KBM-7 (cell line): ENCODE measurements at regions not wholly inside any gene's neighbourhood (a gene's known extent, or its start where the extent isn't known, plus 50 kb on each side); places are given as distances from the start of the nearest gene placed in this dataset.

Experiments
- DNase-seq: peaks from one replicate; pipeline ENCODE4 v3.0.0-alpha.2; 2015
- in situ Hi-C: fragments of 300-500 bp; cut with MboI; formaldehyde crosslinking; loops from 2 replicates; pipeline ENCODE4 v1.14.3; 2020; ENCODE audit warnings: low sequenced_read_pairs, low pct_unique_long_range_greater_than_20kb, mixed read lengths

DNA sequence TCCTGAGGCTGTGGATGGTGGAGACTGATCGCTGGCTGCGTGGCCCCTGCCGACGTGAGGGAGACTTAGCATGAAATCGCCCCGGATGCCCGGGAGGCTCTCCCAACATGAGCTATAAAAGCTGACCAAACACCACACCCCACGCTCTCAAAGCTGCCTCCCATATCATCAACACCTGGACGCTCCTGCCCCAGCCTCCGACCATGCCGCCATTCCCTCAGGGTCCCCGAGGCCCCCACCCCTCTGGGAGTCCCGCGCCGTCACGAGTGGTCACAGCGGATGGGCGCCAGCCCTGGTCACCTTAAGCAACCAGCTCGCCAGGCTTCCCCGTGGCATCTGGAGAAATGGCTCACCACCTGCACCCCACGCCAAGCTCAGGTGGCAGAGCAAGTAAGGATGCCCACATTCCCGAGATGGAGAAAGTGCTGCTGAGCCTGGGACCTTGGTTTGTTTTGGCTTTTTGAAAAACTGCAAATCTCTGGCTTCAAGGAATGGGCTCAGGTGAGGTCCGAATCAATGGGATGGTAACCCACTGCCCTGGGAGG, 196.0 kb downstream of the MED10 start:
- DNase-seq, result no peak
- in situ Hi-C loops, result no loop called here

DNA sequence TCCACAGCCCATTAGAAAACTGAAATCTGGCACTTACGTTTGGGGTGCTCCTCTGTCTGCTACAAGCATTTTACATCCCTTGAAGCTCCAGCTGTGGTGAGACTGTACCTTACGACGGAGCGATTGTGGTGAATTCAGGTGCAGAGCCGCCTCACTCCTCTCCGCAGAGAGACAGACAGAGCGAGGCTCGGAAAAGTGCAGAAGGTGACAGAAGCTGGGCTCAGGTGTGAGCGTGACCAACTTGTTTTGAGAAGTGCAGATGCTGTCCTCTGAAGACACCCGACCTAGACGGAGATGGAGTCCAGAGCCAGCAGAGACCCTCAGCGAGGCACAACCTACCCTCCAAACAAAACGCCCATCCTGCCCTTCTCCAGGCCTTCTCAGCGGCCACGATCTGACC, 196.5 kb downstream of the MED10 start:
- DNase-seq, result no peak
- in situ Hi-C loops, result no loop called here

DNA sequence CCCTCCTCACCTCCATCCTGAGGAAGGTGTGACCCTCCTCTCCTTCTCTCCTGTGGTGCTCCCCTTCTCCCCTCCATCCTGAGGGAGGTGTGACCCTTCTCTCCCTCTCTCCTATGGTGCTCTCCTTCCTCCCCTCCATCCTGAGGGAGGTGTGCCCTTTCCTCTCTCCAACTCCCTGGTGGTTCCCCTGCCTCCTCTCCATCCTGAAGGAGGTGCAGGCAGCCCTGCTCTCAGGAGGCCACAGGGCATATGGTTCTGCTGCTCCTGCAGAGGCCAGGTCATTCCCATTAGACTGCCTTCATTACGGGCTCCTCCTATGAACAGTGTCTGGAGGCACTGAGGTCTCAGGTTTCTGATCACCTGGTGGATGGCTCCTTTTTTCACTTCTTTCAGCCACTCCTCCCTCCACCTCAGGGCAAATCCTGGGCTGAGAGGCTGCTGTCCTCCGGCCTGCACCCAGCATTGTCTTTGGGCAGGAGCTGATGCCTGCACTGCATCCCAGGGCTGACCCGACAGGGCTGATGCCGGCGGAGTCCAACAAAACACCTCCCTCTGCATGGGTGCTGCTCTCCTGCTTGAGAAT, 197.1 kb downstream of the MED10 start:
- in situ Hi-C loops, result no loop called here
- DNase-seq, result no peak

DNA sequence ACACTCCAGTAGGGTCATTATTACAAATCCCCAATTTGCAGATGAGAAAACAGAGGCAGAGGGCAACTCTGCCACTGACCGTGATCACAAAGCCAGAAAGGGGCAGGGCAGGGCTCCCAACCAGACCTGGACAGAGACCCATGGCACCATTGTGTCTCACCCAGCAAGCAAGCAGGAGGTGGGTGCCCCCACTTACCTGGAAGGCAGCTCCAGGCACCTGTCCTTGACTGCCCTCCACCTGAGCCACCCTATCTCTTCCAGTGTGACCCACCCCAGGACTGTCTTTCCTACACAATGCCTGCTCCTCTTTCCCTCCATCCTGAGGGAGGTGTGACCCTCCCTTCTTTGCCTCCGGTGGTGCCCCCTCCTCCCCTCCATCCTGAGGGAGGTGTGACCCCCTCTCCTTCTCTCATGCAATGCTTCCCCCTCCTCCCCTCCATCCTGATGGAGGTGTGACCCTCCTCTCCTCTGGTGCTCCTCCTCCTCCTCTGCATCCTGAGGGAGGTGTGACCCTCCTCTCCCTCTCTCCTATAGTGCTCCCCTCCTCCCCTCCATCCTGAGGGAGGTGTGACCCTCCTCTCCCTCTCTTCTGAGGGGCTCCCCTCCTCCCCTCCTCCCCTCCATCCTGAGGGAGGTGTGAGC, 198.0 kb downstream of the MED10 start:
- no peak for DNase-seq
- in situ Hi-C loops, result no loop called here

DNA sequence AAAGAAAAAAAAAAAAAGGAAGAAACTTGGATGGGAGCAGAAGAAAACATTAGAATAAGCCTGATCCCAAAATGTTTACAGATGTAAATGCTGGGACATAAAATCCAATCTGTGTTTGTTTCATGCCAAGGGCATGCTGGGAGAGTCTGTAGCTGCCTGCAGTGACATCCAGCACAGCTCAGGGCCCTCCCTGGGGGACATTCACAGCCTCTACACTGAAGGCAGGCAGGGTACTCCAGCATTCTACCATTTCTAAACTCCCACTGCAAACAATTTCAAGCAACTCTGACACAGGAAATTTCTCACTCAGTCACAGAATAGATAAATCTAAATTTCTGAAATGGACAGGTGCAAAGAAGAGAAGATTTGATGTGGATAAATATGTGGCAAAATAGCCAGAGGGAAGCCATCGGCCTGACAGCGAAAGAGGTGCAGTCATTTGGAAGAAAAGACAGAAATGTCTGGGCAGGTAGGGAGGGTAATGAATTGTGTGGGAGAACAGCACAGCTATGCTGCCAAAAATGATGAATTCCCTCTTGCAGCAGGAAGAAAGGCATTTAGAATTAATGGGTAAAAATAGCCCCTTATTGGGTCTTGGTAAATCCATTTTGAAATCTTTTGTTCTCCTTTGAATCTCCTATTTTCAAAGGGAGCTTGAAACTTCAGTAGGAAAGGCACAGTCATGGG, 199.4 kb downstream of the MED10 start:
- no peak for DNase-seq
- in situ Hi-C loops, result no loop called here

DNA sequence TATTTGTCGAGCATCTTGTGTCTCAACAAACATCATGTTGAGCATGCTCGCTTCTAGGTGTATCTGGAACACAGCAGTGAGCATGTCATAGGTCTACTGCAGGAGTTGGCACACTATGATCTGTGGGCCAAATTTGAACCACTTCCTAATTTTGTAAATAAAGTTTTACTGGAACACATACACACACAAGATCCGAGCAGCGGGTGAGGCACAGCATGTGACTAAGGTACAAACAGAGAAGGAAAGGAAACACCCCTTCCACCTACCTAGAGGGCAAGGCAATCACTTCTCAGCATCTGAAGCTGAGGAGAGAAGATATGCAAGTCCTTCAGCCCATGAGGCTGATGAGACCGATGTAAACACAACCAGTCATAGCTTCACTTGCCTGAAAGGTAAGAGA, 200.4 kb downstream of the MED10 start:
- DNase-seq, result no peak
- in situ Hi-C loops, result no loop called here

DNA sequence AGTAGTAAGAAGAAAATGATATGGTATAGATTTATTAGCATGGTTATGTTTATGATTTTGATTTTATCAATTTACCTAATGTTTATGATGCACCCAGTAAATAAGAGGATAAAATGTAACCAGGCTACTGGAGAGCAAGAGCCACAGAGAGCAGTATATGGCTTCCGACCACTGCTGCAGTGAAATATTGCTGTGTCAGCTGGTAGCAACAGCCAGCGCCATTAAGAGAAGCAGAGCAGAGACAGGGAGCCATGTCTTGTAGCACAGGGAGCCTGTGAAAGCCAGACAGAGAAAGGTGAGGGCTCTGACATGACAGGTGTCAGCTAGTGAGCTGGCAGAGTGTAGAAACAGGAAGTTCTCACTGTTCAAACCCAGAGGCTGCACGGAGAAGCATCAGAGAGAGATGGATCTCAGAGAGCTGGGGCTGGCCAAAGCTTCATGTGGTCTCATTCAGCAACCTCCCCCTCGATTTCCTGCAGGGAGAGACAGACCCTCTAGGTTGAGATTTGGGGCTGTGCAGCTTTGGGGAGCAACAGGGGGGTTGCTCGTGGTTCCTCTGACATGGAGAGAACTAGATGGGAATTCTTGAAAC, 202.1 kb downstream of the MED10 start:
- DNase-seq, result no peak
- in situ Hi-C loops, result no loop called here

DNA sequence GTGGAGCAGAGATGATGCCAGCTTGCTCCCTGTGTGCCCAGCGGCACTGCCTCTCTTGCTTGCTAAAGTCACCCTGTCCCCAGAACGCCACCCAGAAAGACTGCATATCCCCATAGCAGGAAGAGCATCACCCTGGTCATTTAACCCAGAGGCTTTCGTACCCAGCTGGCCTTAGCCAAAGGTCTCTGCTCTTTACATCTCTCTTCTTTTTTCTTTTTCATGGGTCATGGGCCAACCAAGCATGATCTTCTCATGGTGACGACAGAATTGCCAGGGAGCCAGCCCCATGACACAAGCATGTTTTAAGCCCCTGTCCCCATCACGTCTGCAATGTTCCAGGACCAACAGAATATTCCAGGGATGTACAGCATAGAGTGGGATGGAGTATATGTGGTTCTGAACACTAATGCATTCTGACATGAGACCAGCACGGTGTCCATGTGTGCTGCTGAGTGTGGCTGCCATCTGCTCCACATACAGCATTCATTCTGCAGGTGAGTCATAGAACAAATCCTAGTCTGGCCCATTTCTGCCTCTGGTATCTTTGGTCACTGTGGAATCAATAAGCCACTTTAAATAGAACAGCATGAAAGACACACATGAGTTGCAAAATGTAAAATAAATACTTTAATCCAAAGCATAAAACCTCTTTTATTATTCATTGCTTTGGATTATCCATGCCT, 203.0 kb downstream of the MED10 start:
- no peak for DNase-seq
- in situ Hi-C loops, result no loop called here

DNA sequence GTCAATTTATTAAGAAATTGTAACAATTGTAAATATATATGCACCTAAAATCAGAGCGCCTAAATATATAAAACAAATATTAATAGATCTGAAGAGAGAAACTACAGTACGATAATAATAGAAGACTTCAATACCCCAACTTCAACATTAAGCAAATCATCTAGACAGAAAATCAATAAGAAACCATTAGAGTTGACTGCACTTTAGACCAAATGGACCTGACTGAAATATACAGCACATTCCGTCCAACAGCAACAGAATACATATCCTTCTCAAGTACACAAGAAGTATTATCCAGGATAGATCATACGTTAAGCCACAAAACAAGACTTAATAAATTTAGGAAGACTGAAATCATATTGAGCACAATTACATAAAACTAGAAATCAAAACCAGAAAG, 208.7 kb downstream of the MED10 start:
- in situ Hi-C loops, result no loop called here

DNA sequence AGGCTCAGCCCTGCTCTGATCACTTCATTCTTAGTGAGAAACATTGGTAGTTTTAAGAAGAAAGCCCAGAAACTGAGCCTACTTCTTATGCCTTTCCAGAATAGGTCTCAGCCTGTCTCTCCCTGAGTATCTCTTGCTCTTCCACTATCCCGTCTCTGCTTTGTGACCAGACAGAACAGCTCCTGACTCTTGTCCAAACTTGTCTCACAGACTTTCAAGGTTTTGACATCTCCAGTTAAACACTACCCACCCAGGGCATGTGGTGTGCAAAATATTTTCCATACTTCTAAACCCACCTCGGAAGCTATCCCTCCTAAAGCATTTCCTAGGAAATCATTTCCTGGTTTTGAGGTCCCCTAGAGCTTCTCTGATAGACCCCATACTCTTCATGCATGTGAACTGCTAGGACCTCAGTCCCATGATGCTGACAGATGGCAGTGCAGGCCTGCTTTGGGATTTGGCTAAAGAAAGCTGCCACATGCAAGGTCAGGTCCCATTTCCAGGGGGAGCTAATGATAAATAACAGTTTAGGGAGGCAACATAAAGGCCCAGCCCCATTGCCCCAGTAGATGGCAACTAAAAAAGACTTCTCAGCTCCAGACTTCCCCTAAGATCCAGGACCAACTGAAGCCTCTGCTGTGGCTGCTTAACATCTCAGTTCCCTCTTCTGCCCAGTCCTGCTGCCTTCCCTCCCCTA, 211.5 kb downstream of the MED10 start:
- in situ Hi-C loops, result no loop called here
- DNase-seq, result no peak

More for the DNA sequence above, 208.7 kb downstream of the MED10 start:
- DNase-seq, result no peak

DNA sequence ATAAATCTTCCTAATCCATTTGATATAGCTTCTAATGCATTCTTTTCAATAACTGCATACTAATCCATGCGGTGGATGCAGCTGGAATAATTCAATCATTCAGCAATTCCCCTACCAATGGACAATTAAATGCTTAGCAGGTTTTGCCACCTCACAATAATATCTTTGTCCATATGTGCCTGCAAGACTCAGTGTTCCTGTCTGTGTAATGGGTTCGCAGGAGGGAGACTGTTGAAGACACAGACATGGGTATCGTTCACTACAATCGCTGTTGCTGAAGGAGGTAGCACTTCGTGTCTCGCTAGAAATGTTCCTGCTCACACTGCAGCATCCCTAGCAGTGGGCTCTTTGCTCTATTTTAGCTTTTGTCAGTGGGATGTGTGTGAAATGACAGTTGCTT, 214.4 kb downstream of the MED10 start:
- DNase-seq, result no peak
- in situ Hi-C loops, result no loop called here

DNA sequence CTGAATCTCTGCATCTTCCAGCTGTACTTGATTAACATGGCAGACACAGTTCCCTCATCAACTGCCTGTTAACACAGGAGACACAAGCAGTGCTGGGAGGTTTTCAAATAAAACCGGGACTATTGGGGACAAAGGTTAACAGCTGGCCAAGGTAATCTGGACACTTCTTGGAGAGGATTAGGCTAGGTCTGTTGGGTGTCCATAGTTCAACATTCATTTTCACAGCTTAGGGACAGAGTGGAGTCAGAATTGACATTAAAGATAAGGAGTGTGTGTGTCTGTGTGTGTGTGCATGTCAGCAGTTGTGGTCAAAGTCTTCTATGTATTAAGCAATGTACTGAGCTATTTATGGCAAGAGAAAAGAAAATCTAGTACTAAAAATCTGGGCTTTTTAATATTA, 216.2 kb downstream of the MED10 start:
- DNase-seq, result no peak
- in situ Hi-C loops, result no loop called here

DNA sequence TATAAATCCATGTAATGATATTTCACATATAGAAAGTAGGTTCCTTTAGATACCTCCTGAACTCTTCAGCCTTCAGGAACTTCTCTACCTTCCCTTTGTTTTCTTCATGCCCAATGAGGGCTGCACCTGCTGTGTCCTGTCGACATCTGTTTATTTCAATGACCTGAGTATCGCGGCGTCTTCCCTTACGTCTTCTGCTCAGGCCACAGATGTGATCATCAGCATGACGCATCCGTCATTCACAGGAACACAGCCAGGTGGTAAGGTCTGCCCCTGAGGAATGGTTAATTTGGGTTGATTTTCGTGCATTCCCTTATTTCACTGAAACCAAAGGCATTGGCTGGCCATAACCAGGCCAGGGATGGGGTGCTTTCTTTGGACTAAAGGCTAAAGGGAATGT, 217.1 kb downstream of the MED10 start:
- no peak for DNase-seq
- in situ Hi-C loops, result no loop called here

DNA sequence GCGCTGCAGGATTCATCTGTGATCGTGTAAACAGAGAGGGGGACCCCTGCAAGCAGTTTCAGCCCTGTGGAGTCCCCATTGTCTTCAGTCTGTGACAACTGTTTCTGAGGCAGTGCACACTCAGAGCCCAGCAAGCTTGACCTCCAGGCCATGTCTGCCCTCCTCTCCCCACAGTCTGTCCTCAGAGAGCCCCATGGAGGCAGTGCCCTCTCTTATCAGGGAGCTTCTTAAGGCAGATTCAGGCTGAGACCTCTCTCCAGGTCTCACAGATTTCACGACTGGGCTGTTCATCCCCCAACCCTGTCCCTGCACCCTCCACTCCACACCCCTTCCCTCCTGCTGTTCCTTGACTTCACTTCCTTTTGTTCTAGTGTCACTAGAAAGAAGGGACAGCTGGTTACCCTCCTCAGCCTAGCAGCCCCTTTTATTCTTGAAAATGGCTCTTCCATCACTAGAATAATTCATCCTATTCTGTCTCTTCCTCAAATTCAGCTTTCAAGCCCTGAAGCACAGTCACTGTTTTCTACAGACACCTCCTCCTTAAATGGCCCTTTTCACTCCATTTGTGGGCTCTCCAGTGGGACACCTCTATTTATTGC, 218.4 kb downstream of the MED10 start:
- no peak for DNase-seq
- in situ Hi-C loops, result no loop called here

DNA sequence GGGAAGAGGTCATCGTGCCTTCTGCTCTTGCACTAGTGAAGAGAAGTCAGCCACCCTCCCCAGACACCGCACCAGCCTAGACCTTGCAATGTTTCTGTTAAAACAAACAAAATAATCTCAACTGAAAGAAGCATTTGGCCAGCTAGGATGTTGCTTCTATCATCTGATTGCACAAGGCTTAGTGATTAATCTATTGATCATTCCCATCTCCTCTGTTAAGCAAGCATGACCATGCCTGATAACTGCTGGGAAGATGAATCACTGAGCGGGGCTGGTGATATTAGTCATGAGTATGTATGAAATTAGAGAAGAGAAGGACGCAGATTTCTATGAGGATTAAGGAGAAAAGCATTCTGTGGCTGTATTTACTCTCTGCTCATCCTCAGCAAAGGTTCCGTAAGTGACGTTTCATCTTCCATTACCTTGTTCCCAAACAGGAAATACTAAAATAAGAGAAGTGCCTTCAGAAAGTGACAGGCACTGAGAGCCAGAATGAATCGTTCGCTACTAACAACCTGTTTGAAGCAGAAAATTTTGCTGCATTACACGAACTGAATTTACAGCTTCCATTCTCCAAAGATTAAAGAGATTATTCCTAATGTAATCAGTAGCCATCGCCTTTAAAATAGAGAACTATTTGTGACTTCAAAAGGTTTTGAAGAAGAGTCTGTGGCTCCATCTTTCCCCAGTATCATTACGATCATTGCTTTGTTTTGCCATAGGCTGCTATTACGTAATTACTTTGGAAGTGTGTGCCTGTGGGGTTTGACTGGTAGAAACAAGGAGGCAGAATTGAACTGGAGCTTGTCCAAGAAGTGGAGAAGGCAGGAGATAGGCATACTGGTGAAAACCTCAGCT, 219.1 kb downstream of the MED10 start:
- DNase-seq, result no peak
- in situ Hi-C loops, result no loop called here

DNA sequence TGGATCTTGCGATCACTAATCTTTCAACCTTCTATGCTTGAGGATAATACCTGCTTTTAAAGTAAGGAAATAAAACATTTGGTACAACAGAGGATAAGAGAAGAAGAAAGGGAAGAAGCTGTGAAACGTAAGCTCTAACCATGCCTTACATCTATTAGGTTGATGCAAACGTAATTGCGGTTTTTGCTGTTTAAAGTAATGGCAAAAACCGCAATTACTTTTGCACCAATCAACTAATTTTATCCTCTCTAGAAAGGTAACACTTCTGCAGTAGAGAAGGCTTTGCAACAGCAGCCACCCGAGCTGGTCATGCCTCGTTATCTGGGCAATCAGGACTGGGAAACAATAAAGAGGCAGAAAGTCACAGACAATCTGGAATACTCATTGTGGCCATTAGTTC, 224.1 kb downstream of the MED10 start:
- in situ Hi-C loops, result no loop called here
- no peak for DNase-seq

DNA sequence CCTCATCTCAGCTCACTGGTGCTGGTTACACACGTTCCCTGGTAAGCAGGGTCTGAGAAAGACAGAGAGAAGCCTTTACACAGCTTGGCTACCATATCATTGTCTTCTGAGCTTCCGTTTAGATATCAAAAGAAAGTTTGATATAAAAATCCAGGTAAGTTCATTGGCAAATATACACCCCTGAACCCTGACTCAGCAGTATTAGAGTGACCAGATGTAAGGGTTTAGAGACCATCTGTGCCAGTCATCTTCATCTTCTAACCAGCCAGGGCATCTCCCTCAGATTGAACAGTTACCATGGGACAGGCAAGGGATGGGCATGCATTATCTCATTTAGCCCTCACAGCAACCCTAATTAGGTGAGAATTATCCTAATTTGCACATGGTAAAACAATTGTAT, 232.1 kb downstream of the MED10 start:
- in situ Hi-C loops, result no loop called here
- no peak for DNase-seq
